DND-41 (cell line): ENCODE measurements at regions not wholly inside any gene's neighbourhood (a gene's known extent, or its start where the extent isn't known, plus 50 kb on each side); places are given as distances from the start of the nearest gene placed in this dataset.

ENCODE experiments used
- ATAC-seq: fragments of 200-7000 bp; cut with Tn5 transposase; 3 replicates; pipeline ENCODE4 v1.9.1; 2021; ENCODE audit warnings: low read depth; ENCODE audit not compliant: insufficient read depth
- DNase-seq: peaks from one replicate; pipeline ENCODE4 v3.0.0-alpha.2; 2020
- H2AFZ ChIP-seq: 2 replicates; pipeline ENCODE4 v1.6.0; 2012; ENCODE audit warnings: low read depth, low read length
- H3K27ac ChIP-seq: 2 replicates; pipeline ENCODE4 v1.5.1; 2012; ENCODE audit warnings: low read length, inconsistent platforms
- H3K27me3 ChIP-seq: fragments of 200-600 bp; sonication (generic); 2 replicates; pipeline ENCODE4 v1.6.0; 2012; ENCODE audit warnings: low read length, mild to moderate bottlenecking, inconsistent platforms; ENCODE audit not compliant: insufficient read depth, poor library complexity
- H3K36me3 ChIP-seq: 2 replicates; pipeline ENCODE4 v1.5.1; 2012; ENCODE audit warnings: low read length, inconsistent platforms; ENCODE audit not compliant: insufficient read depth
- H3K4me1 ChIP-seq: 2 replicates; pipeline ENCODE4 v1.5.1; 2012; ENCODE audit warnings: mild to moderate bottlenecking, low read length; ENCODE audit not compliant: insufficient read depth
- H3K4me2 ChIP-seq: 2 replicates; pipeline ENCODE4 v1.6.0; 2012; ENCODE audit warnings: mild to moderate bottlenecking, moderate library complexity, low read length, inconsistent platforms; ENCODE audit not compliant: insufficient read depth
- H3K4me3 ChIP-seq, 2 experiments: fragments of 200-600 bp in 1 of 2; shearing (Covaris generic) in 1 of 2; 2 replicates each; pipeline ENCODE4 v1.5.1; 2012 to 2016; ENCODE audit warnings: inconsistent platforms in 2 of 2, low read length in 2 of 2, mild to moderate bottlenecking in 2 of 2, low read depth in 1 of 2, moderate library complexity in 1 of 2
- H3K79me2 ChIP-seq: 2 replicates; pipeline ENCODE4 v1.6.0; 2012; ENCODE audit warnings: low read length, inconsistent platforms; ENCODE audit not compliant: insufficient read depth
- H3K9ac ChIP-seq: 2 replicates; pipeline ENCODE4 v1.6.0; 2012; ENCODE audit warnings: low read depth, mild to moderate bottlenecking, inconsistent platforms, low read length, moderate library complexity
- H3K9me3 ChIP-seq: 2 replicates; pipeline ENCODE4 v1.5.1; 2012; ENCODE audit warnings: low read length, moderate library complexity, mild to moderate bottlenecking, inconsistent platforms; ENCODE audit not compliant: insufficient read depth, severe bottlenecking
- H4K20me1 ChIP-seq: 2 replicates; pipeline ENCODE4 v1.6.0; 2012; ENCODE audit warnings: low read length; ENCODE audit not compliant: insufficient read depth
- EZH2 ChIP-seq: IDR thresholded peaks from 3 replicates; pipeline ENCODE4 v1.6.1; 2012; ENCODE audit warnings: borderline replicate concordance, low read depth, mild to moderate bottlenecking, moderate library complexity, low read length, inconsistent platforms; ENCODE audit not compliant: severe bottlenecking
- TF ChIP-seq, protein P1 (sequence below): IDR thresholded peaks from 2 replicates; pipeline ENCODE4 v1.5.1; 2012; ENCODE audit warnings: borderline replicate concordance, low read length, moderate library complexity, mild to moderate bottlenecking; ENCODE audit not compliant: poor library complexity, severe bottlenecking; ENCODE audit errors: extremely low read depth

DNA sequence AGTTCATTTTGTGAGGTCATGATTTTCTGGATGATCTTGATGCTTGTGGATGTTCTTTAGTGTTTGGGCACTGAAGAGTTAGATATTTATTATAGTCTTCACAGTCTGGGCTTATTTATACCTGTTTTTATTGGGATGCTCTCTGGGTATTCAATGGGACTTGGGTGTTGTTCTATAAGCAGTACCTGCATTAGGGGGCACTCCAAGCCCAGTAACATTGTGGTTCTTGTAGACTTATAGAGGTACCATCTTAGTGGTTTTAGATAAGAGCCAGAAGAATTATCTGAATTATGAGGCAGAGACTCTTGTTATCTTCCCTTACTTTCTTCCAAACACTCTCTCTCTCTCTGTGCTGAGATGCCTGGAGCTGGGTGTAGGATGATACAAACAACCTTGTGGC lies 470.0 kb downstream of the PIK3C3 start:
- H3K4me1 ChIP-seq = no peaks in the 10 kb centered on the region
- no peak overlapping the region for H2AFZ ChIP-seq
- H3K9ac ChIP-seq = no peak overlapping the region
- no peaks in the 10 kb centered on the region for H3K9me3 ChIP-seq
- no peak for ATAC-seq
- H3K27me3 ChIP-seq = no peaks in the 10 kb centered on the region
- no peaks in the 10 kb centered on the region for H3K36me3 ChIP-seq
- H3K27ac ChIP-seq = no peak overlapping the region
- no peak for TF ChIP-seq EZH2
- TF ChIP-seq, protein P1, sequence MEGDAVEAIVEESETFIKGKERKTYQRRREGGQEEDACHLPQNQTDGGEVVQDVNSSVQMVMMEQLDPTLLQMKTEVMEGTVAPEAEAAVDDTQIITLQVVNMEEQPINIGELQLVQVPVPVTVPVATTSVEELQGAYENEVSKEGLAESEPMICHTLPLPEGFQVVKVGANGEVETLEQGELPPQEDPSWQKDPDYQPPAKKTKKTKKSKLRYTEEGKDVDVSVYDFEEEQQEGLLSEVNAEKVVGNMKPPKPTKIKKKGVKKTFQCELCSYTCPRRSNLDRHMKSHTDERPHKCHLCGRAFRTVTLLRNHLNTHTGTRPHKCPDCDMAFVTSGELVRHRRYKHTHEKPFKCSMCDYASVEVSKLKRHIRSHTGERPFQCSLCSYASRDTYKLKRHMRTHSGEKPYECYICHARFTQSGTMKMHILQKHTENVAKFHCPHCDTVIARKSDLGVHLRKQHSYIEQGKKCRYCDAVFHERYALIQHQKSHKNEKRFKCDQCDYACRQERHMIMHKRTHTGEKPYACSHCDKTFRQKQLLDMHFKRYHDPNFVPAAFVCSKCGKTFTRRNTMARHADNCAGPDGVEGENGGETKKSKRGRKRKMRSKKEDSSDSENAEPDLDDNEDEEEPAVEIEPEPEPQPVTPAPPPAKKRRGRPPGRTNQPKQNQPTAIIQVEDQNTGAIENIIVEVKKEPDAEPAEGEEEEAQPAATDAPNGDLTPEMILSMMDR = no peak
- no peaks in the 10 kb centered on the region for H3K79me2 ChIP-seq
- H3K4me2 ChIP-seq = no peak overlapping the region
- no peak overlapping the region for H3K4me3 ChIP-seq
- no peaks in the 10 kb centered on the region for H4K20me1 ChIP-seq
- DNase-seq = no peak

DNA sequence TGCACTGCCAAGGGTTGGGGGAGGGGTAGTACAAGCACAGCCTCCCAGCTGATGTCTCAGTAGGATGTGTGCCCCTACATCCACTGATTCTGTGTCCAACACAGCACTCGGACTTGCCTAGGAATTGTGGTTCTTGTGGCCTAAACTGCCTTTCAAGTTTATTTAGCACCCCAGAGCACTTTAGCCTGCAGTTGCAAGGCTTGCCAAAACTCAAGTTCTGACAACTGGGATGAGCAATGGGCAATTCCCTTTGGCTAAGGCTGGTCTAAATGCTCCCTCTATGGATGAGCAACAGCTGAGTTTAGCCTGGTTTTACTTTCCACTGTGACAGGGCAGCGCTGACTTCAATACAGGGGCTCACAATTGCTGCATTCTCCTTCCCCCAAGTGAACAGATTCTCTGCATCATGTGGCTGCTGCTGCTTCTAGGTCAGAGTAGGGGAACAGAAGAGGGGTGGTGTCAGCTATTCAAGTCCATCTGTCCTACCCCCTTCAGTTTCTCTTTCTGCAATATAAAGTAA lies 471.5 kb downstream of the PIK3C3 start:
- Histone ChIP-seq H3K9me3 (no peaks in the 10 kb centered on the region), H2AFZ (no peak overlapping the region), H3K27ac (no peak overlapping the region), H3K9ac (no peak overlapping the region), H3K4me3 (no peak overlapping the region), H3K4me1 (no peaks in the 10 kb centered on the region), H3K79me2 (no peaks in the 10 kb centered on the region), H4K20me1 (no peaks in the 10 kb centered on the region), H3K4me2 (no peak overlapping the region), H3K36me3 (no peaks in the 10 kb centered on the region), H3K27me3 (no peaks in the 10 kb centered on the region)
- no peak for DNase-seq
- ATAC-seq = no peak
- TF ChIP-seq EZH2 = no peak
- TF ChIP-seq, protein P1 = no peak

DNA sequence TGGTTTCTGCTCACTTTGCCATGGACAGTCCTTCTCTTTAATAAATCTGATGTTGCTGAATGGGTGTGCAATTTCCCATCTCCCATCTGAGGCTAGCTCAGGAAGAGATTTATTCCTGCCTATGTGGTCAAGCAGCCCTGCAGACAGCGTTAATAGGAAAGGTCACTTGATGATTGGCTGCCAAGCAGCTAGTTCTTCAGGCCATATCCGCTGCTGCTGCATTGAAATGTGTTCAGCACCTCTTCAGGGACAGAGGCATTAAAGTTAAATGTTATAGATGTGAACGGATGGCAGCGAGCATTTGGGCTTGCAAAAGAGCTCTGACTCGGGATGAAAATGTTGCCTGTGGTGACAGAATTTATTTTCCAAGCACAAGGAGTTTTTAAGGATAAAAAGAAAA lies 474.2 kb downstream of the PIK3C3 start:
- H3K9ac ChIP-seq = no peak overlapping the region
- H2AFZ ChIP-seq = no peak overlapping the region
- H4K20me1 ChIP-seq = no peaks in the 10 kb centered on the region
- no peaks in the 10 kb centered on the region for H3K4me1 ChIP-seq
- H3K9me3 ChIP-seq = no peaks in the 10 kb centered on the region
- H3K27ac ChIP-seq = no peak overlapping the region
- H3K36me3 ChIP-seq = no peaks in the 10 kb centered on the region
- TF ChIP-seq EZH2 = no peak
- TF ChIP-seq, protein P1 = no peak
- no peaks in the 10 kb centered on the region for H3K27me3 ChIP-seq
- DNase-seq (no peak), ATAC-seq (no peak)
- no peaks in the 10 kb centered on the region for H3K79me2 ChIP-seq
- H3K4me2 ChIP-seq = no peak overlapping the region
- H3K4me3 ChIP-seq = no peak overlapping the region
